Stomach (tissue), 8 donors: ENCODE measurements at regions not wholly inside any gene's neighbourhood (a gene's known extent, or its start where the extent isn't known, plus 50 kb on each side); places are given as distances from the start of the nearest gene placed in this dataset.

Experiments used
- DNase-seq, 2 donors: peaks; one replicate each; pipeline versions ENCODE4 v3.0.0 to v3.0.0-alpha.2; 2013 to 2019
- H3K27ac ChIP-seq, 5 donors: fragments of 200-600 bp in 4 of 5; sonication (generic) in 4 of 5; one replicate each; pipeline ENCODE4 v1.5.1; 2013 to 2019; ENCODE audit warnings: mild to moderate bottlenecking in 1 of 5, moderate library complexity in 1 of 5
- H3K27me3 ChIP-seq, 3 donors: fragments of 200-600 bp; sonication (generic); one replicate each; pipeline ENCODE4 v1.5.1; 2017 to 2019; ENCODE audit warnings: mixed run types in 1 of 3
- H3K36me3 ChIP-seq, 4 donors: fragments of 200-600 bp; sonication (generic); 1 replicate in 3 of 4; 2 replicates in 1 of 4; pipeline ENCODE4 v1.5.1; 2016 to 2019
- H3K4me1 ChIP-seq, 4 donors: fragments of 200-600 bp; sonication (generic); one replicate each; pipeline ENCODE4 v1.5.1; 2016 to 2019
- H3K4me3 ChIP-seq, 4 donors: fragments of 200-600 bp; sonication (generic) in 3 of 4; one replicate each; pipeline ENCODE4 v1.5.1; 2016 to 2019; ENCODE audit warnings: mild to moderate bottlenecking in 1 of 4
- H3K9me3 ChIP-seq, 4 donors: fragments of 200-600 bp; sonication (generic); one replicate each; pipeline ENCODE4 v1.5.1; 2016 to 2019
- CTCF ChIP-seq, 7 experiments: fragments of 450-650 bp in 4 of 7; fragments of 200-600 bp in 3 of 7; sonication (generic) in 3 of 7; IDR thresholded peaks; one replicate each; pipeline ENCODE4 v1.5.1; 2016 to 2019; ENCODE audit warnings: antibody characterized with exemption in 7 of 7, control low read depth in 2 of 7, mild to moderate bottlenecking in 1 of 7
- EP300 ChIP-seq: sonication (generic); formaldehyde crosslinking; IDR thresholded peaks from one replicate; pipeline ENCODE4 v1.6.1; 2017; ENCODE audit warnings: antibody characterized with exemption
- POLR2A ChIP-seq, 4 donors: fragments of 450-650 bp; IDR thresholded peaks; one replicate each; pipeline ENCODE4 v1.6.1; 2016; ENCODE audit warnings: antibody characterized with exemption in 4 of 4, control low read depth in 2 of 4, mild to moderate bottlenecking in 1 of 4, moderate library complexity in 1 of 4
- POLR2AphosphoS5 ChIP-seq, 3 donors: sonication (generic); formaldehyde crosslinking; IDR thresholded peaks; one replicate each; pipeline ENCODE4 v1.6.1; 2016; ENCODE audit warnings: antibody characterized with exemption in 3 of 3
- WGBS, 5 donors: extraction: QIAGEN DNeasy Blood & Tissue Kit in 3 of 5; methylation state at CpG; one replicate each; pipeline versions ENCODE4 v1.1.5 to v1.1.7; 2013 to 2018; 5-methylcytosine and 5-hydroxymethylcytosine counted together
- intact Hi-C: fragments of 100-400 bp; cut with DNase I; formaldehyde crosslinking; loops from one replicate; pipeline ENCODE4 v1.15.1; 2023; ENCODE audit warnings: low total_unique reads
- donor health status: healthy with polysubstance abuse.
- donor health status: Bipolar disorder and iron deficiency.
- donor health status: healthy.

- no peak overlapping the region for H3K27ac ChIP-seq
- no peaks in the 10 kb centered on the region for H3K36me3 ChIP-seq
- H3K27me3 ChIP-seq, result no peaks in the 10 kb centered on the region
- no peak overlapping the region for H3K4me3 ChIP-seq
- WGBS, 5 donors, result 45 to 61% (median 55%) methylated on average over 1 of the region's 1 CpG
- intact Hi-C loops, result no loop called here
- H3K9me3 ChIP-seq, result no peaks in the 10 kb centered on the region
- DNase-seq, result no peak
- no peaks in the 10 kb centered on the region for H3K4me1 ChIP-seq
- TF ChIP-seq CTCF (IDR thresholded peaks at IDR 0.05), result no peak
- TF ChIP-seq POLR2AphosphoS5 (IDR thresholded peaks at IDR 0.05), result no peak
- TF ChIP-seq EP300, result no peak
- TF ChIP-seq POLR2A (IDR thresholded peaks at IDR 0.05), result no peak
Measured at GRCh38 chr2:51329512-51329911, 297.6 kb upstream of the NRXN1 start.

GRCh38 chr2:51324051-51324450, 292.1 kb upstream of the NRXN1 start:
- 62 to 71% (median 67%) methylated on average over 4 of the region's 4 CpGs for WGBS, 5 donors
- no peaks in the 10 kb centered on the region for H3K36me3 ChIP-seq

GRCh38 chr2:51322613-51323012, 290.7 kb upstream of the NRXN1 start:
- intact Hi-C loops, result no loop called here

More at GRCh38 chr2:51324051-51324450, 292.1 kb upstream of the NRXN1 start:
- intact Hi-C loops, result no loop called here
- no peak overlapping the region for H3K27ac ChIP-seq
- no peaks in the 10 kb centered on the region for H3K4me1 ChIP-seq
- H3K9me3 ChIP-seq, result peaks cover 0 to 2% (median under 1%) of the 10 kb centered on the region in 4 donors
- no peak for DNase-seq
- H3K4me3 ChIP-seq, result no peak overlapping the region
- no peaks in the 10 kb centered on the region for H3K27me3 ChIP-seq
- TF ChIP-seq POLR2A (IDR thresholded peaks at IDR 0.05) (no peak), CTCF (IDR thresholded peaks at IDR 0.05) (no peak), EP300 (no peak), POLR2AphosphoS5 (IDR thresholded peaks at IDR 0.05) (no peak)

GRCh38 chr2:51304311-51304710, 272.4 kb upstream of the NRXN1 start:
- intact Hi-C loops, result no loop called here

More at GRCh38 chr2:51322613-51323012, 290.7 kb upstream of the NRXN1 start:
- Histone ChIP-seq H3K27ac (no peak overlapping the region), H3K27me3 (no peaks in the 10 kb centered on the region), H3K4me3 (no peak overlapping the region), H3K9me3 (peaks cover 0 to 16% (median 7%) of the 10 kb centered on the region in 4 donors), H3K36me3 (no peaks in the 10 kb centered on the region), H3K4me1 (no peaks in the 10 kb centered on the region)
- WGBS, 5 donors, result 92 to 100% (median 94%) methylated on average over 1 of the region's 1 CpG
- DNase-seq, result no peak
- no peak for TF ChIP-seq EP300
- no peak for TF ChIP-seq POLR2A (IDR thresholded peaks at IDR 0.05)

GRCh38 chr2:51301381-51301780, 269.4 kb upstream of the NRXN1 start:
- Histone ChIP-seq H3K4me1 (no peaks in the 10 kb centered on the region), H3K9me3 (peaks cover 0 to 5% (median 0%) of the 10 kb centered on the region in 4 donors), H3K27me3 (no peaks in the 10 kb centered on the region), H3K27ac (no peak overlapping the region), H3K36me3 (no peaks in the 10 kb centered on the region), H3K4me3 (no peak overlapping the region)
- DNase-seq, result no peak
- 78 to 87% (median 82%) methylated on average over 4 of the region's 4 CpGs for WGBS, 5 donors
- intact Hi-C loops, result no loop called here
- TF ChIP-seq POLR2AphosphoS5 (IDR thresholded peaks at IDR 0.05), result no peak
- no peak for TF ChIP-seq CTCF (IDR thresholded peaks at IDR 0.05)
- TF ChIP-seq EP300, result no peak
- no peak for TF ChIP-seq POLR2A (IDR thresholded peaks at IDR 0.05)

More at GRCh38 chr2:51304311-51304710, 272.4 kb upstream of the NRXN1 start:
- TF ChIP-seq POLR2A (IDR thresholded peaks at IDR 0.05) (no peak), POLR2AphosphoS5 (IDR thresholded peaks at IDR 0.05) (no peak), EP300 (no peak)
- Histone ChIP-seq H3K4me1 (no peaks in the 10 kb centered on the region), H3K27me3 (no peaks in the 10 kb centered on the region), H3K9me3 (peaks cover 0 to 5% (median 0%) of the 10 kb centered on the region in 4 donors), H3K27ac (no peak overlapping the region), H3K36me3 (no peaks in the 10 kb centered on the region), H3K4me3 (no peak overlapping the region)
- WGBS, 5 donors, result 57 to 72% (median 64%) methylated on average over 1 of the region's 1 CpG
- DNase-seq, result no peak
